HG02588 (cell line): ENCODE measurements at regions not wholly inside any gene's neighbourhood (a gene's known extent, or its start where the extent isn't known, plus 50 kb on each side); places are given as distances from the start of the nearest gene placed in this dataset.

Experiments
- ATAC-seq: cut with Tn5 transposase; IDR thresholded peaks from one replicate; pipeline ENCODE4 v1.9.1; 2021; ENCODE audit warnings: mild to moderate bottlenecking, moderate library complexity; ENCODE audit not compliant: unreplicated experiment

DNA sequence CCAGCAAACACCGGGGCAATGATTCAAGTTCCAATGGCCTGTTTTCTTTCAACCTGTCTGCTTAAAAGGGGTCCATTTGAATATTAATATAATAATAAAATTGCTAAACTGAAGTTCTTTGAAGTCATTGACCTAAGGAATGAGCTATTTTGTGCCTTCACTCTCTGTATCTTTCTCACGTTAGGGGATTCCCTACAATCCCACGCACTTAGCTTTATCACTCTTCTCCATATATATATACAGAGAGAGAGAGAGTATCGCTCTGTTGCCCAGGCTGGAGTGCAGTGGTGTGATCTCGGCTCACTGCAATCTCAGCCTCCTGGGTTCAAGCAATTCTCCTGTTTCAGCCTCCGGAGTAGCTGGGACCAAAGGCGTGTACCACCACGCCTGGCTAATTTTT lies 83.9 kb upstream of the NWD2 start:
- no peak for ATAC-seq

DNA sequence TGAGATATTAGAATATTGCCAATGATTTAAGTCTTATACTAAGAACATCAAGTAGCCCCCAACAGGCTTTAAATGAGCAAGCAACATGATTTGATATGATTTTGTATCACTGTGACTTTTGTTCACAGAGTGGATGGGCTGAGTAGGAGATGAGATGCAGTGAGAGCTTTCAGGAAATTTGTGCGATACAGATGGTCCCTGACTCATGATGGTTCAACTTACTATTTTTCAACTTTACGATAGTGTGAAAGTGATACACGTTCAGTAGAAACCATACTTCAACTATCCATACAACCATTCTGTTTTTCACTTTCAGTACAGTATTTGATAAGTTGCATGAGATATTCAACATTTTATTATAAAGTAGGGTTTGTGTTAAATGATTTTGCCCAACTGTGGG lies 78.7 kb upstream of the NWD2 start:
- no peak for ATAC-seq

DNA sequence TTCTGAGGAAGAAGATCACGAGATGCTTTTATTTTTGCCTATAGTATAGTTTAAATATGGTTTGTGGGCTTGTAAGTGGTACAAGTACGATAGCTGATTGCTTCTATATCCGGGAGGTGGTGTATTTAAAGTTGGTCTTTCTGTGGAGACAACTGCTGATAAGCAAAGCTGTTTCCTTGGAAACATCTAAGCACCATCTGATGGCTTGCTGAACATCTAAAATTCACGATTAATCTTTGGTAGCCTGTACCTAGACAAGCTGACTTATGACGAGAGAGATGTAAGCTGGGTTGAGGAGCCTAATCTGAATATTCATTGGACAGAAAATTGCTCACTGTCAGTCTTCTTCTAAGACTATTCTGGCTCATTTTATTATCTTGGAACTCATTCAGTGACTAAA lies 74.6 kb upstream of the NWD2 start:
- ATAC-seq: no peak

DNA sequence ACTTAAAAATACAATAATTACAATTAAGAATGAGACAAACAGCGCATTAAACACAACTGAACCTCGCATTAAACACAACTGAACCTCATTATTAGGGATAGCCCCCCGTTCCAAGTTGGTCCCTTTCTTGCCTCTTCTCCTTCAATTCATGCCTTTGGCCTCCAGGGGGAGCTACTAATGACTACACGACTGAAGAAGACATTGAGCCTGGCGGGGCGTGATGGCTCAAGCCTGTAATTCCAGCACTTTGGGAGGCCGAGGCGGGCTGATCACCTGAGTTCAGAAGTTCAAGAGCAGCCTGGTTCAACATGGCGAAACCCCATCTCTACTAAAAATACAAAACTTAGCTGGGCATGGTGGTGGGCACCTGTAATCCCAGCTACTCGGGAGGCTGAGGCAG lies 56.4 kb upstream of the NWD2 start:
- no peak for ATAC-seq
